ENCODE measurements at regions not wholly inside any gene's neighbourhood (a gene's known extent, or its start where the extent isn't known, plus 50 kb on each side); places are given as distances from the start of the nearest gene placed in this dataset.

- no peaks in the 10 kb centered on the region for H3K4me1 ChIP-seq (ENCODE audit: control insufficient read depth, insufficient read depth, low read length)
- POLR2A ChIA-PET, result no interaction called here
- CTCF ChIA-PET, result no interaction called here
These were observed 350.0 kb upstream of the GATB start for GRCh38 chr4:152110780-152111179.

GRCh38 chr4:152109531-152110509 is 349.0 kb upstream of the GATB start:
- Histone ChIP-seq H3K4me1 (ENCODE audit: control insufficient read depth, insufficient read depth, low read length) (no peaks in the 10 kb centered on the region), H3K36me3 (ENCODE audit: control insufficient read depth in 2 of 2, insufficient read depth in 1 of 2, low read length in 2 of 2) (no peaks in the 10 kb centered on the region), H3K27ac (ENCODE audit: extremely low read depth, low read depth, low read length) (no peak overlapping the region), H3K9me3 (ENCODE audit: control insufficient read depth, insufficient read depth, low read depth, low read length) (no peaks in the 10 kb centered on the region), H3K4me3 (ENCODE audit: low read depth, low read length) (no peak overlapping the region)
- ChIA-PET POLR2A (no interaction called here), CTCF (no interaction called here)
- TF ChIP-seq PBX3 (CRISPR knock-in tag; IDR thresholded peaks at IDR 0.05), result no peak
- TF ChIP-seq ZFP69B (tag by site-specific recombination; IDR thresholded peaks at IDR 0.05), result no peak
- no peak for TF ChIP-seq ZSCAN4 (tag by site-specific recombination; IDR thresholded peaks at IDR 0.05)
- no peak for TF ChIP-seq ZNF571 (tag by site-specific recombination; IDR thresholded peaks at IDR 0.05)
- no peak for TF ChIP-seq INSM2 (tag by site-specific recombination; IDR thresholded peaks at IDR 0.05)
- no peak for TF ChIP-seq ZNF391 (tag by site-specific recombination; IDR thresholded peaks at IDR 0.05; ENCODE audit: borderline replicate concordance, low read depth)
- TF ChIP-seq ZBTB7A (tag by site-specific recombination; IDR thresholded peaks at IDR 0.05; ENCODE audit: low read depth), result no peak
- TF ChIP-seq ZNF26 (tag by site-specific recombination; IDR thresholded peaks at IDR 0.05), result no peak
- TF ChIP-seq ZNF670 (tag by site-specific recombination; IDR thresholded peaks at IDR 0.05; ENCODE audit: low read depth), result no peak
- TF ChIP-seq ZNF48 (tag by site-specific recombination; IDR thresholded peaks at IDR 0.05), result no peak
- TF ChIP-seq ZNF404 (tag by site-specific recombination; IDR thresholded peaks at IDR 0.05), result no peak
- TF ChIP-seq ZNF394 (tag by site-specific recombination; IDR thresholded peaks at IDR 0.05; ENCODE audit: borderline replicate concordance), result no peak
- no peak for TF ChIP-seq ZNF366 (tag by site-specific recombination; conservative IDR thresholded peaks at IDR 0.05)
- no peak for TF ChIP-seq ZNF558 (tag by site-specific recombination; IDR thresholded peaks at IDR 0.05)
- no peak for TF ChIP-seq ZNF843 (tag by site-specific recombination; IDR thresholded peaks at IDR 0.05)
- TF ChIP-seq ZNF202 (tag by site-specific recombination; IDR thresholded peaks at IDR 0.05; ENCODE audit: borderline replicate concordance), result no peak

More at GRCh38 chr4:152110780-152111179, 350.0 kb upstream of the GATB start:
- no peaks in the 10 kb centered on the region for H3K9me3 ChIP-seq (ENCODE audit: control insufficient read depth, insufficient read depth, low read depth, low read length)
- TF ChIP-seq ZNF837 (tag by site-specific recombination; IDR thresholded peaks at IDR 0.05) (no peak), ZNF600 (tag by site-specific recombination; IDR thresholded peaks at IDR 0.05) (no peak), ZNF555 (tag by site-specific recombination; conservative IDR thresholded peaks at IDR 0.05) (no peak), ZNF580 (tag by site-specific recombination; IDR thresholded peaks at IDR 0.05) (no peak), ZNF433 (tag by site-specific recombination; IDR thresholded peaks at IDR 0.05; ENCODE audit: low read depth) (no peak), ZNF561 (tag by site-specific recombination; IDR thresholded peaks at IDR 0.05; ENCODE audit: borderline replicate concordance) (no peak), ZNF529 (tag by site-specific recombination; IDR thresholded peaks at IDR 0.05; ENCODE audit: insufficient replicate concordance) (no peak), ZNF423 (tag by site-specific recombination; IDR thresholded peaks at IDR 0.05) (no peak), ZNF350 (tag by site-specific recombination; IDR thresholded peaks at IDR 0.05) (no peak), ZNF169 (tag by site-specific recombination; IDR thresholded peaks at IDR 0.05) (no peak)
- no peak overlapping the region for H3K27ac ChIP-seq (ENCODE audit: extremely low read depth, low read depth, low read length)
- H3K4me3 ChIP-seq (ENCODE audit: low read depth, low read length), result no peak overlapping the region
- H3K36me3 ChIP-seq (ENCODE audit: control insufficient read depth in 2 of 2, insufficient read depth in 1 of 2, low read length in 2 of 2), result no peaks in the 10 kb centered on the region
